Kidney (tissue), 13 donors: ENCODE measurements at regions not wholly inside any gene's neighbourhood (a gene's known extent, or its start where the extent isn't known, plus 50 kb on each side); places are given as distances from the start of the nearest gene placed in this dataset.
A peak's percentile ranks its signal among the peaks of the same experiment; 100 is the strongest.

Source experiments
- DNase-seq, 5 donors: peaks; one replicate each; pipeline ENCODE4 v3.0.0-alpha.2; 2013 to 2020
- FAIRE-seq: peaks from 2 replicates; lab custom pipeline; 2012; peaks lifted over from hg19 to GRCh38; lab: Jason Lieb, UNC
- H3K27ac ChIP-seq, 2 donors: one replicate each; pipeline ENCODE4 v1.7.0; 2013; ENCODE audit warnings: low read depth in 2 of 2, low read length in 2 of 2, inconsistent platforms in 1 of 2
- H3K27me3 ChIP-seq: one replicate; pipeline ENCODE4 v1.7.1; 2013; ENCODE audit warnings: low read length, inconsistent platforms; ENCODE audit not compliant: control insufficient read depth, insufficient read depth
- H3K36me3 ChIP-seq, 3 donors: one replicate each; pipeline versions ENCODE4 v1.7.0 to v1.7.1; 2013; ENCODE audit warnings: low read length in 3 of 3, control low read depth in 1 of 3, inconsistent platforms in 1 of 3; ENCODE audit not compliant: insufficient read depth in 3 of 3, control insufficient read depth in 2 of 3
- H3K4me1 ChIP-seq, 3 donors: one replicate each; pipeline versions ENCODE4 v1.7.0 to v1.7.1; 2013; ENCODE audit warnings: low read length in 3 of 3, inconsistent platforms in 1 of 3, low read depth in 1 of 3; ENCODE audit not compliant: control insufficient read depth in 2 of 3, insufficient read depth in 2 of 3
- H3K4me3 ChIP-seq, 3 donors: one replicate each; pipeline versions ENCODE4 v1.7.0 to v1.8.1; 2013; ENCODE audit warnings: low read length in 3 of 3, control low read depth in 1 of 3, inconsistent platforms in 1 of 3
- H3K9ac ChIP-seq, 3 donors: one replicate each; pipeline versions ENCODE4 v1.7.0 to v1.7.1; 2013; ENCODE audit warnings: low read length in 3 of 3, control low read depth in 1 of 3, inconsistent platforms in 1 of 3
- H3K9me3 ChIP-seq, 3 donors: one replicate each; pipeline versions ENCODE4 v1.7.0 to v1.7.1; 2013; ENCODE audit warnings: low read length in 3 of 3, control low read depth in 1 of 3, inconsistent platforms in 1 of 3; ENCODE audit not compliant: control insufficient read depth in 2 of 3, insufficient read depth in 1 of 3
- CTCF ChIP-seq: IDR thresholded peaks from 3 replicates; pipeline ENCODE4 v1.5.1; 2012; ENCODE audit warnings: mild to moderate bottlenecking, moderate library complexity, borderline replicate concordance; ENCODE audit not compliant: insufficient read depth; ENCODE audit errors: extremely low read depth
- intact Hi-C: fragments of 100-400 bp; cut with DNase I; formaldehyde crosslinking; loops from one replicate; pipeline ENCODE4 v1.11.1; 2022
- donor health status: control.
- donor health status: control.
- donor health status: control.
- donor health status: control.
- donor health status: control.
- donor health status: DM: yes; HTN: yes; CAD: no.
- donor health status: Normal renal cell carcinoma (clear cell type).

GRCh38 chr3:22608721-22609120 is 594.4 kb upstream of the UBE2E2 start:
- H3K4me3 ChIP-seq, result no peak overlapping the region
- intact Hi-C loops, result no loop called here
- no peaks in the 10 kb centered on the region for H3K27me3 ChIP-seq
- no peak overlapping the region for H3K9ac ChIP-seq
- no peak for FAIRE-seq
- no peak overlapping the region for H3K27ac ChIP-seq
- no peaks in the 10 kb centered on the region for H3K36me3 ChIP-seq
- DNase-seq, result no peak
- TF ChIP-seq CTCF, result no peak
- no peaks in the 10 kb centered on the region for H3K9me3 ChIP-seq
- H3K4me1 ChIP-seq, result no peaks in the 10 kb centered on the region

GRCh38 chr3:22609139-22609538 is 594.0 kb upstream of the UBE2E2 start:
- no peak overlapping the region for H3K27ac ChIP-seq
- H3K9me3 ChIP-seq, result no peaks in the 10 kb centered on the region
- DNase-seq, result no peak
- H3K27me3 ChIP-seq, result no peaks in the 10 kb centered on the region
- no peaks in the 10 kb centered on the region for H3K36me3 ChIP-seq
- no peak for TF ChIP-seq CTCF
- FAIRE-seq, result no peak
- intact Hi-C loops, result no loop called here
- no peak overlapping the region for H3K9ac ChIP-seq
- H3K4me3 ChIP-seq, result no peak overlapping the region
- H3K4me1 ChIP-seq, result no peaks in the 10 kb centered on the region

- Histone ChIP-seq H3K27ac (no peak overlapping the region), H3K9me3 (no peaks in the 10 kb centered on the region), H3K27me3 (no peaks in the 10 kb centered on the region), H3K36me3 (no peaks in the 10 kb centered on the region), H3K9ac (no peak overlapping the region), H3K4me1 (no peaks in the 10 kb centered on the region), H3K4me3 (no peak overlapping the region)
- TF ChIP-seq CTCF, result no peak
- DNase-seq, result no peak
- no peak for FAIRE-seq
- intact Hi-C loops, result no loop called here
These were observed 590.2 kb upstream of the UBE2E2 start for GRCh38 chr3:22612927-22613326.

GRCh38 chr3:22615790-22616189 is 587.3 kb upstream of the UBE2E2 start:
- Histone ChIP-seq H3K4me3 (no peak overlapping the region), H3K9me3 (no peaks in the 10 kb centered on the region), H3K36me3 (no peaks in the 10 kb centered on the region), H3K27ac (no peak overlapping the region), H3K27me3 (no peaks in the 10 kb centered on the region), H3K4me1 (no peaks in the 10 kb centered on the region), H3K9ac (no peak overlapping the region)
- FAIRE-seq (no peak), DNase-seq (peak in 2 of 5 donors; percentile 35 to 56)
- intact Hi-C loops, result no loop called here
- no peak for TF ChIP-seq CTCF
